ENCODE measurements at regions not wholly inside any gene's neighbourhood (a gene's known extent, or its start where the extent isn't known, plus 50 kb on each side); places are given as distances from the start of the nearest gene placed in this dataset.

DNA sequence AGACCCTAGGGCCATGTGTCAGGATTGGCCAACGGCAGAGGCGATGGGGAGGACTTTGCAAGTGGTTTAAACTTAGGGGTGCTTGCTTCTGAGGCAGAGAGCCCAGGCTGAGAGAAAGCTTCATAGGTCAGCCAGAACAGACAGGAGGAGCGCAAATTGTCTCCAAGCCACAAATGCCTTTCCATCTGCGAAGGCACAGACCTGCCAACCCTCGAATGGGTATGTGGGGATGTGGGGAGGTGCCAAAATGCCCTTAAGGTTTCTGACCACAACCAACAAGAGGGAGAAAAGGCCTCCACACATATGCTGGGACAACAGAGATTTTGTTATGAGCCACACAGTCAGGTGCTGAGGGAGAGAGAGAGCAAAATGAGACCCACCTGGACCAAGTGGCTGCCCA is 283.6 kb downstream of the CYP26B1 start:
- DNase-seq (ENCODE audit: low spot score): no peak

DNA sequence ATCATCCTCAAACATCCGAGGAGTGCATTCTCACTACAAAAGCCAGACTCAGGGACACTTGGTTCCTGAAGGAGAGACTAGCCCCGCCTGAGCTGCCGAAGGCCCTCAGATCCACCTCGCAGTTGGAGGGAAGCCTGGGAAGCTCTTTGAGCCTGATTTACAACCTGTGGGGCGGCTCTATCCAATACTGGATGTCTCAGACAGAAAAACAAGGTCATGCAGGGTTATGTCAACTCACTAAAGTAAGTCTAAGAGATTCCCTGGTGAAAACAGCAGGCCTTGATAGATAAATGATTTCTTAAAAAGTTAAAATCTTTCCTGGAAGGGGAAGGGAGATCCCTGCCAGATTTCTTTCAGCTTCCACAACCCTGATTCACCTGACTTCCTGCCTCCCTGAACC is 284.3 kb downstream of the CYP26B1 start:
- no peak for DNase-seq (ENCODE audit: low spot score)

- DNase-seq (ENCODE audit: low spot score): no peak
These were observed 284.7 kb downstream of the CYP26B1 start for GRCh38 chr2:71862921-71863320.

GRCh38 chr2:71861186-71862160 is 286.2 kb downstream of the CYP26B1 start:
- no peak for DNase-seq (ENCODE audit: low spot score)

DNA sequence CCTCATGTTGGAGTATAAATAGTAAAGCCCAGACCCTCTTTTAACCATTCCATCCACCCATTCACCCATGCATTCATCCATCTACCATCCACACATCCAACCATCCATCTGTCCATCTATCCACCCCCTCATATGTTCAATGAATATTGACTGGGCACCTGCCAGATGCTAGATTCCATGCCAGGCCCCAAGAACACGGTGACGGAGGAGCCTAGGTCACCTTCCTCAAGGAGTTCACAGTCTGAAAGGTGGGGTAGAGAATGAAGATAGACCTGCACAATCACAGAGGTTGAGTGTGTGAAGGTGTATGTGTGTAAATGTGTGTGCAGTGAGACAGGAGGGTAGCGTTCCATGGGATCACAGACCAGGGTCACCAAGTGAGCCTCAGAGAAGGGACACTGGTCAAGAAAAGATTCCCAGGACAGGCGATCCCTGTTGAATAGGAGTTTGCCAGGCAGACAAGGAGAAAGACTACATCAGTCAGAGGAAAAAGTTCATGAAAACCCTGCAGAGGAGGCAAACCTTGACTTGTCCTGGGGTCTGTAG is 287.2 kb downstream of the CYP26B1 start:
- no peak for DNase-seq (ENCODE audit: low spot score)

- DNase-seq (ENCODE audit: low spot score): no peak
These were observed 288.3 kb downstream of the CYP26B1 start for GRCh38 chr2:71859211-71859847.

GRCh38 chr2:71858071-71858470 is 289.6 kb downstream of the CYP26B1 start:
- no peak for DNase-seq (ENCODE audit: low spot score)

GRCh38 chr2:71857636-71858035 is 290.0 kb downstream of the CYP26B1 start:
- DNase-seq (ENCODE audit: low spot score): no peak

GRCh38 chr2:71856773-71857525 is 290.7 kb downstream of the CYP26B1 start:
- no peak for DNase-seq (ENCODE audit: low spot score)

- DNase-seq (ENCODE audit: low spot score): no peak
These were observed 293.8 kb downstream of the CYP26B1 start for GRCh38 chr2:71853858-71854257.

- DNase-seq (ENCODE audit: low spot score): no peak
These were observed 295.4 kb downstream of the CYP26B1 start for GRCh38 chr2:71852141-71852711.

- no peak for DNase-seq (ENCODE audit: low spot score)
These were observed 296.4 kb downstream of the CYP26B1 start for GRCh38 chr2:71851094-71851750.

GRCh38 chr2:71850306-71850801 is 297.3 kb downstream of the CYP26B1 start:
- DNase-seq (ENCODE audit: low spot score): no peak

- DNase-seq (ENCODE audit: low spot score): no peak
These were observed 297.9 kb downstream of the CYP26B1 start for GRCh38 chr2:71849607-71850305.

- no peak for DNase-seq (ENCODE audit: low spot score)
These were observed 298.6 kb downstream of the CYP26B1 start for GRCh38 chr2:71849111-71849510.

DNA sequence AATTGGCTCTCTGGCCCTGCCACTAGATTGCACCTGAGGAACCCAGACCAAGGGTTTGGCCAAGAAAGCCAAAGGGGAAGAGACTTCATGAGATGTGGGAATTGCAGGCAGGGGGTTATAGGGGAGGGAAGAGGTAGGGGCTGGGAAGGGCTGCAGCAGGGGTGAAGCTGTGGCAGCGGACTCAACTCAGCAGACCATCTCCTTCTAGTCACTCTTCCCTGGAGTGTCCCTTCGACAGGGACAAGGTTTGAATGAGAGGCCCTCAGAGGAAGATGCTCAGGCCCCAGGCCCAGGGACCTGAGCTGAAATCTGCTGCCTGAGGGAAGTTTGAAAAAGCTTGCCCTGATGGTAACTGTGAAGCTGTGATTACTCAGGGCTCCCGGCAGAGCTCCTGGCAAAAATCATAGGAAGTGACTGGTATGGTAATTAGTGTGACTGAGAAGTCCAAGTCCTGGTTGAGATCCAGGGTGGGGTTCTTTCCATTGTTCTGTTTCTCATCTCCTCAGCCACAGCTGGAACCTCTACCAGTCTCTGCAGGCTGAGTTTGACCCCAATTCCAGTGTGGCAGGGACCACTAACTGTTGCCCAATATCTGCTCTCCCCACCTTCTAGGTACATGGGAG is 300.9 kb downstream of the CYP26B1 start:
- DNase-seq (ENCODE audit: low spot score): no peak

DNA sequence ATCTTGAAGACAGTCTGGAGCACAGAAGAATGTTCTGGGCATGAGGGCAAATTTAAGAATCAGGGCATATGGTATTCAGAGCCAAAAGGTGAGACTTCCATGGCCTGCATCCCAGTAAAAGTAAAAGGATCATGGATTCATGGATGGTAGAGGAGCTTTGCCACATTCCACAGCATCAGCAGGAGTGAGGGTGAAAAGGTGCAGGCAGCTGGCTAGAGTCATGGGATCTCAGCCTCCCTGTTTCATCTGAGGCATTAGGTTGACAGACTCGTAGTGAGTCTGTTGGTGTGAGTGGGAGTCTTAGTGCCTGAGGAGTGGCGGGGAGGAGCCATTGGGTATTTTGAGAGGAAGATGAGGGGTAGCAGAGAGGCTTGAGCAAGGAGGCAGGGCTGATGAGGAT is 301.6 kb downstream of the CYP26B1 start:
- no peak for DNase-seq (ENCODE audit: low spot score)

DNA sequence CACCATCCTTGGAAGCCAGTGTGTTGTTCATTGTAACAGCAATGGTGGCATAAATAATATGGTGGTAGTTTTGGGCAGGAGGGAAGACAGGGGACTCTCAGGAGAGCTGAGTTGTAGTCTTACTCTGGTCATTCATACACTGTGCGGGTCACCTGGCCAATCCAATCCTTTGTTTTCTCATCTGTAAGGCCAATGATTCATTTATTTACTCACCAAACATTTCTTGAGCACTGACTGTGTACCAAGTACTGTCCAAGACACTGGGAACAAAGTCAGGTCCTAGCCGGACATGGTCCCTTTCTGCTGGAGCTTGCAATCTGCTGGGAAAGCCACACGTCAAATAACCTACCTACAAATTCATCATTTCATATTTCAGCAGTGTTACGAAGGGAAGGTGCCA is 302.7 kb downstream of the CYP26B1 start:
- no peak for DNase-seq (ENCODE audit: low spot score)

GRCh38 chr2:71843391-71843850 is 304.2 kb downstream of the CYP26B1 start:
- DNase-seq (ENCODE audit: low spot score): no peak

DNA sequence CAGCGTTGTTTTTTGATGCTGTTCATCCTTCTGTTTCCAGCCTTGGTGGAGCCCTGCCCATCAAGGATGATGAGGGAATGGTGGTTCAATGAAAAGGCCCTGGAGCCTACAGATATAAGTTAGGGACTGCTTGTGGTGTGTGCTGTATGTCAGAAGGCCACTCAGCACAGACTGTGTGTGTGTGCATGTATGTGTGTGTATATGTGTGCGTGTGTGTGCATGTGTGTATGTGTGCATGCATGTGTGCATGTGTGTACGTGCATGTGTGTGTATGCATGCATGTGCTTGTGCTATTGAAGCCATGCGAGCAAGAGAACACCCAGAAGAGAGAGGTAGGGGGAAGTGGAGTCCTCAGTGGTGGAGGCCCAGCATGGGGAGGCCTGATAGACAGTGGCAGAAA is 304.9 kb downstream of the CYP26B1 start:
- no peak for DNase-seq (ENCODE audit: low spot score)

Data from COLO829 (cell line).